K562 (cell line): ENCODE measurements at regions not wholly inside any gene's neighbourhood (a gene's known extent, or its start where the extent isn't known, plus 50 kb on each side); places are given as distances from the start of the nearest gene placed in this dataset.

Experiments used
- ATAC-seq: fragments of 200-7000 bp; cut with Tn5 transposase; 3 replicates; pipeline ENCODE4 v1.9.1; 2020; ENCODE audit warnings: moderate library complexity
- BruUV-seq: library from RNA; stranded (reverse); fragments of 400-500 nt; replicated peaks from 2 replicates; lab custom pipeline; 2021; lab: Mats Ljungman, UMichigan
- CTCF ChIA-PET: fragments of 300-600 bp; formaldehyde crosslinking; extraction: SDS; loops from one replicate; lab custom pipeline; 2021; ENCODE audit warnings: low intra/inter-chr PET ratio; lab: Yijun Ruan, JAX
- POLR2A ChIA-PET: fragments of 300-600, 350-650 bp; sonication (Branson Sonifier 250); formaldehyde crosslinking; extraction: SDS; loops from one replicate; lab custom pipeline; 2021; ENCODE audit warnings: antibody characterized with exemption, inconsistent platforms; lab: Yijun Ruan, JAX
- DNase-seq, 4 experiments: peaks; one replicate each; pipeline versions ENCODE4 v3.0.0 to v3.0.0-alpha.2; 2011 to 2018; ENCODE audit warnings: low spot score in 3 of 4, mixed read lengths in 3 of 4; ENCODE audit errors: extremely low read depth in 1 of 4
- FAIRE-seq: peaks from 2 replicates; lab custom pipeline; 2011; peaks lifted over from hg19 to GRCh38; lab: Jason Lieb, UNC
- H2AFZ ChIP-seq: 2 replicates; pipeline ENCODE4 v1.6.0; 2011; ENCODE audit warnings: low read depth, low read length, control low read depth, inconsistent platforms
- H3K27ac ChIP-seq: fragments of 200-600 bp; 3 replicates; pipeline ENCODE4 v1.8.0; 2011; ENCODE audit warnings: low read depth, mild to moderate bottlenecking, control low read depth, inconsistent platforms, low read length, moderate library complexity, mixed read lengths; ENCODE audit errors: extremely low read depth
- H3K27me3 ChIP-seq, 2 experiments: fragments of 300-600 bp in 1 of 2; 2 replicates in 1 of 2; 3 replicates in 1 of 2; pipeline versions ENCODE4 v1.6.0 to v1.8.0; 2011; ENCODE audit warnings: inconsistent platforms in 2 of 2, low read length in 2 of 2, mild to moderate bottlenecking in 1 of 2, mixed read lengths in 1 of 2, moderate library complexity in 1 of 2; ENCODE audit not compliant: control insufficient read depth in 2 of 2, insufficient read depth in 2 of 2
- H3K36me3 ChIP-seq: fragments of 300-600 bp; 3 replicates; pipeline ENCODE4 v1.8.0; 2011; ENCODE audit warnings: mild to moderate bottlenecking, low read length, inconsistent platforms; ENCODE audit not compliant: control insufficient read depth, insufficient read depth
- H3K4me1 ChIP-seq, 2 experiments: fragments of 200-600 bp in 1 of 2; replicated peaks in 1 of 2; 2 replicates in 1 of 2; 3 replicates in 1 of 2; pipeline versions ENCODE4 v1.5.1 to v1.8.0; 2011; ENCODE audit warnings: inconsistent platforms in 2 of 2, low read length in 2 of 2, mild to moderate bottlenecking in 1 of 2, mixed read lengths in 1 of 2, moderate library complexity in 1 of 2; ENCODE audit not compliant: control insufficient read depth in 2 of 2, insufficient read depth in 2 of 2
- H3K4me2 ChIP-seq: 2 replicates; pipeline ENCODE4 v1.6.1; 2011; ENCODE audit warnings: low read length, control low read depth, inconsistent platforms, mixed read lengths; ENCODE audit not compliant: insufficient read depth
- H3K4me3 ChIP-seq: fragments of 200-600 bp; sonication (generic), shearing (Covaris generic); 2 replicates; pipeline ENCODE4 v1.5.1; 2016; ENCODE audit warnings: control low read depth, inconsistent platforms
- H3K79me2 ChIP-seq: fragments of 200-600 bp; 3 replicates; pipeline ENCODE4 v1.8.0; 2011; ENCODE audit warnings: low read length, inconsistent platforms; ENCODE audit not compliant: control insufficient read depth, insufficient read depth
- H3K9ac ChIP-seq, 2 experiments: 2 replicates each; pipeline versions ENCODE4 v1.6.0 to v1.6.1; 2011; ENCODE audit warnings: low read depth in 2 of 2, low read length in 2 of 2, control low read depth in 1 of 2, inconsistent platforms in 1 of 2, mild to moderate bottlenecking in 1 of 2, mixed read lengths in 1 of 2; ENCODE audit not compliant: insufficient read depth in 1 of 2
- H3K9me1 ChIP-seq: one replicate; pipeline ENCODE4 v1.6.0; 2011; ENCODE audit warnings: inconsistent platforms, mild to moderate bottlenecking, low read length, moderate library complexity; ENCODE audit not compliant: control insufficient read depth, insufficient read depth
- H3K9me3 ChIP-seq: replicated peaks from 2 replicates; pipeline ENCODE4 v1.5.1; 2011; ENCODE audit warnings: low read depth, low read length, inconsistent platforms; ENCODE audit not compliant: control insufficient read depth, insufficient read depth
- H4K20me1 ChIP-seq: replicated peaks from 2 replicates; pipeline ENCODE4 v1.6.1; 2011; ENCODE audit warnings: low read length, inconsistent platforms, mixed read lengths; ENCODE audit not compliant: control insufficient read depth, insufficient read depth
- BCL6 ChIP-seq: fragments of 250-450 bp; sonication (Bioruptor Pico); IDR thresholded peaks from 2 replicates; pipeline ENCODE4 v1.4.0; 2020
- HDAC3 ChIP-seq: fragments of 450-650 bp; IDR thresholded peaks from 2 replicates; pipeline ENCODE4 v1.6.1; 2018; ENCODE audit warnings: borderline replicate concordance, mild to moderate bottlenecking, moderate library complexity; ENCODE audit not compliant: partially characterized antibody
- MCM3 ChIP-seq: fragments of 450-650 bp; IDR thresholded peaks from 2 replicates; pipeline ENCODE4 v1.6.1; 2016
- SMARCA4 ChIP-seq: fragments of 450-650 bp; IDR thresholded peaks from 2 replicates; pipeline ENCODE4 v1.6.1; 2016
- SP1 ChIP-seq: sonication (generic); formaldehyde crosslinking; IDR thresholded peaks from 2 replicates; pipeline ENCODE4 v1.8.1; 2022; ENCODE audit warnings: mild to moderate bottlenecking, missing genetic modification reagents
- ZFPM2 ChIP-seq: fragments of 250-450 bp; sonication (Bioruptor Pico); IDR thresholded peaks from 2 replicates; pipeline ENCODE4 v1.5.1; 2022; ENCODE audit warnings: mild to moderate bottlenecking
- ZNF644 ChIP-seq: fragments of 200-800 bp; sonication (Bioruptor generic); IDR thresholded peaks from 2 replicates; pipeline ENCODE4 v1.6.1; 2016; ENCODE audit warnings: low read depth, missing genetic modification characterization, missing compliant biosample characterization
- WGBS: fragments of 100-300 bp; shearing (Covaris generic); methylation state at CpG from one replicate; pipeline ENCODE4 v1.1.6; 2016; ENCODE audit warnings: low coverage, mixed read lengths; ENCODE audit not compliant: insufficient coverage; ENCODE audit errors: missing lambda C conversion rate; 5-methylcytosine and 5-hydroxymethylcytosine counted together
- in situ Hi-C: fragments of 300-500 bp; cut with MboI; formaldehyde crosslinking; loops from 4 replicates; pipeline ENCODE4 v1.15.0; 2018; ENCODE audit warnings: inconsistent platforms, mixed read lengths
- intact Hi-C: fragments of 100-400 bp; cut with micrococcal nuclease; formaldehyde crosslinking; loops from 2 replicates; pipeline ENCODE4 v1.14.2; 2022
- TF ChIP-seq, protein P1 (sequence below): fragments of 150-350 bp; conservative IDR thresholded peaks from 2 replicates; pipeline ENCODE4 v1.6.1; 2014; ENCODE audit warnings: low read length
- TF ChIP-seq, protein P2 (sequence below): fragments of 200-600 bp; sonication (generic); IDR thresholded peaks from one replicate; pipeline ENCODE4 v1.6.1; 2012; ENCODE audit warnings: mild to moderate bottlenecking, low read depth, low read length, inconsistent platforms

DNA sequence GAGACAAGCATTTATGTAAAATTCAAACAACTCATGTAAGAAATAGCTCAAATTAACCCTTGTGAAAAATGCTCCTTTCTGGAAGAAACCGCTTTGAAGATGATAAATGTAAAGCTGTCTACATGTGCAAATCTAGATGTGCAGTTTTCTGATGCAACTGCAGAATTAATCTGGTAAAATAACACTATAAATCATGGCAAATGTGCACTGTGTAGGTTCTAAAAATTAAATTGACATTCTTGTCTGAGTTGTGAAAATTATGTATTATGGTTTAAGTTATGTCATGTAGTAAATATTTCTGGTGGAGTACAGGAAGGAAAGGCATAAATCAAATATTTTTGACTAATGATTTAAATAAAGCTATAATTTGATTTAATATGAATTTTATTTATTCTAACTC lies 678.1 kb upstream of the SEMA6D start (continued):
- TF ChIP-seq, protein P1, sequence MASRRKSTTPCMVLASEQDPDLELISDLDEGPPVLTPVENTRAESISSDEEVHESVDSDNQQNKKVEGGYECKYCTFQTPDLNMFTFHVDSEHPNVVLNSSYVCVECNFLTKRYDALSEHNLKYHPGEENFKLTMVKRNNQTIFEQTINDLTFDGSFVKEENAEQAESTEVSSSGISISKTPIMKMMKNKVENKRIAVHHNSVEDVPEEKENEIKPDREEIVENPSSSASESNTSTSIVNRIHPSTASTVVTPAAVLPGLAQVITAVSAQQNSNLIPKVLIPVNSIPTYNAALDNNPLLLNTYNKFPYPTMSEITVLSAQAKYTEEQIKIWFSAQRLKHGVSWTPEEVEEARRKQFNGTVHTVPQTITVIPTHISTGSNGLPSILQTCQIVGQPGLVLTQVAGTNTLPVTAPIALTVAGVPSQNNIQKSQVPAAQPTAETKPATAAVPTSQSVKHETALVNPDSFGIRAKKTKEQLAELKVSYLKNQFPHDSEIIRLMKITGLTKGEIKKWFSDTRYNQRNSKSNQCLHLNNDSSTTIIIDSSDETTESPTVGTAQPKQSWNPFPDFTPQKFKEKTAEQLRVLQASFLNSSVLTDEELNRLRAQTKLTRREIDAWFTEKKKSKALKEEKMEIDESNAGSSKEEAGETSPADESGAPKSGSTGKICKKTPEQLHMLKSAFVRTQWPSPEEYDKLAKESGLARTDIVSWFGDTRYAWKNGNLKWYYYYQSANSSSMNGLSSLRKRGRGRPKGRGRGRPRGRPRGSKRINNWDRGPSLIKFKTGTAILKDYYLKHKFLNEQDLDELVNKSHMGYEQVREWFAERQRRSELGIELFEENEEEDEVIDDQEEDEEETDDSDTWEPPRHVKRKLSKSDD: no peak

DNA sequence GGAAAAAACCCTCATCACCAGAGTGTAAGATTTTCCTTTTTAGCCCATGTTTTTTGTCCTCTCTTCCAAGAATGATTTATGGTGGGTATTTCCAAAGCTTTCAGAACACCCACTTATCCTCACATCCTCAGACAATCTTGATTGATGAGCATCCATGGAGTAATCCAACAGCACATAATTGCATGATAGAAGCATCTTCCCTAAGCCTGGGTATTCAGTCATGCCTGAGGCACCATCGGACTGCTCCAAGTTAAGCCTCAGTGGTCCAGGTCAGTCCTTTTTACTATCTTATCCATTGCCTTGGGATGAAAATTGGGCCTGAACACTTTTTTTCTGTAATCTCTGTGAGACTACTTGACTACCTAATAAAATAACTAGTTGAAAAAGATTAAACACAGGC lies 676.0 kb upstream of the SEMA6D start:
- no peak for DNase-seq
- Histone ChIP-seq H2AFZ (no peak overlapping the region), H3K4me1 (no peaks in the 10 kb centered on the region), H4K20me1 (no peaks in the 10 kb centered on the region), H3K79me2 (no peaks in the 10 kb centered on the region), H3K36me3 (no peaks in the 10 kb centered on the region), H3K9me3 (no peaks in the 10 kb centered on the region), H3K4me2 (no peak overlapping the region), H3K27me3 (no peaks in the 10 kb centered on the region), H3K4me3 (no peak overlapping the region), H3K9ac (no peak overlapping the region), H3K9me1 (no peaks in the 10 kb centered on the region), H3K27ac (no peak overlapping the region)
- ChIA-PET POLR2A (no interaction called here), CTCF (no interaction called here)
- FAIRE-seq: no peak
- 0% methylated on average over 1 of the region's 1 CpG for WGBS
- in situ Hi-C loops: no loop called here
- ATAC-seq: no peak
- no TSS peak for BruUV-seq
- intact Hi-C loops: no loop called here
- TF ChIP-seq, protein P2, sequence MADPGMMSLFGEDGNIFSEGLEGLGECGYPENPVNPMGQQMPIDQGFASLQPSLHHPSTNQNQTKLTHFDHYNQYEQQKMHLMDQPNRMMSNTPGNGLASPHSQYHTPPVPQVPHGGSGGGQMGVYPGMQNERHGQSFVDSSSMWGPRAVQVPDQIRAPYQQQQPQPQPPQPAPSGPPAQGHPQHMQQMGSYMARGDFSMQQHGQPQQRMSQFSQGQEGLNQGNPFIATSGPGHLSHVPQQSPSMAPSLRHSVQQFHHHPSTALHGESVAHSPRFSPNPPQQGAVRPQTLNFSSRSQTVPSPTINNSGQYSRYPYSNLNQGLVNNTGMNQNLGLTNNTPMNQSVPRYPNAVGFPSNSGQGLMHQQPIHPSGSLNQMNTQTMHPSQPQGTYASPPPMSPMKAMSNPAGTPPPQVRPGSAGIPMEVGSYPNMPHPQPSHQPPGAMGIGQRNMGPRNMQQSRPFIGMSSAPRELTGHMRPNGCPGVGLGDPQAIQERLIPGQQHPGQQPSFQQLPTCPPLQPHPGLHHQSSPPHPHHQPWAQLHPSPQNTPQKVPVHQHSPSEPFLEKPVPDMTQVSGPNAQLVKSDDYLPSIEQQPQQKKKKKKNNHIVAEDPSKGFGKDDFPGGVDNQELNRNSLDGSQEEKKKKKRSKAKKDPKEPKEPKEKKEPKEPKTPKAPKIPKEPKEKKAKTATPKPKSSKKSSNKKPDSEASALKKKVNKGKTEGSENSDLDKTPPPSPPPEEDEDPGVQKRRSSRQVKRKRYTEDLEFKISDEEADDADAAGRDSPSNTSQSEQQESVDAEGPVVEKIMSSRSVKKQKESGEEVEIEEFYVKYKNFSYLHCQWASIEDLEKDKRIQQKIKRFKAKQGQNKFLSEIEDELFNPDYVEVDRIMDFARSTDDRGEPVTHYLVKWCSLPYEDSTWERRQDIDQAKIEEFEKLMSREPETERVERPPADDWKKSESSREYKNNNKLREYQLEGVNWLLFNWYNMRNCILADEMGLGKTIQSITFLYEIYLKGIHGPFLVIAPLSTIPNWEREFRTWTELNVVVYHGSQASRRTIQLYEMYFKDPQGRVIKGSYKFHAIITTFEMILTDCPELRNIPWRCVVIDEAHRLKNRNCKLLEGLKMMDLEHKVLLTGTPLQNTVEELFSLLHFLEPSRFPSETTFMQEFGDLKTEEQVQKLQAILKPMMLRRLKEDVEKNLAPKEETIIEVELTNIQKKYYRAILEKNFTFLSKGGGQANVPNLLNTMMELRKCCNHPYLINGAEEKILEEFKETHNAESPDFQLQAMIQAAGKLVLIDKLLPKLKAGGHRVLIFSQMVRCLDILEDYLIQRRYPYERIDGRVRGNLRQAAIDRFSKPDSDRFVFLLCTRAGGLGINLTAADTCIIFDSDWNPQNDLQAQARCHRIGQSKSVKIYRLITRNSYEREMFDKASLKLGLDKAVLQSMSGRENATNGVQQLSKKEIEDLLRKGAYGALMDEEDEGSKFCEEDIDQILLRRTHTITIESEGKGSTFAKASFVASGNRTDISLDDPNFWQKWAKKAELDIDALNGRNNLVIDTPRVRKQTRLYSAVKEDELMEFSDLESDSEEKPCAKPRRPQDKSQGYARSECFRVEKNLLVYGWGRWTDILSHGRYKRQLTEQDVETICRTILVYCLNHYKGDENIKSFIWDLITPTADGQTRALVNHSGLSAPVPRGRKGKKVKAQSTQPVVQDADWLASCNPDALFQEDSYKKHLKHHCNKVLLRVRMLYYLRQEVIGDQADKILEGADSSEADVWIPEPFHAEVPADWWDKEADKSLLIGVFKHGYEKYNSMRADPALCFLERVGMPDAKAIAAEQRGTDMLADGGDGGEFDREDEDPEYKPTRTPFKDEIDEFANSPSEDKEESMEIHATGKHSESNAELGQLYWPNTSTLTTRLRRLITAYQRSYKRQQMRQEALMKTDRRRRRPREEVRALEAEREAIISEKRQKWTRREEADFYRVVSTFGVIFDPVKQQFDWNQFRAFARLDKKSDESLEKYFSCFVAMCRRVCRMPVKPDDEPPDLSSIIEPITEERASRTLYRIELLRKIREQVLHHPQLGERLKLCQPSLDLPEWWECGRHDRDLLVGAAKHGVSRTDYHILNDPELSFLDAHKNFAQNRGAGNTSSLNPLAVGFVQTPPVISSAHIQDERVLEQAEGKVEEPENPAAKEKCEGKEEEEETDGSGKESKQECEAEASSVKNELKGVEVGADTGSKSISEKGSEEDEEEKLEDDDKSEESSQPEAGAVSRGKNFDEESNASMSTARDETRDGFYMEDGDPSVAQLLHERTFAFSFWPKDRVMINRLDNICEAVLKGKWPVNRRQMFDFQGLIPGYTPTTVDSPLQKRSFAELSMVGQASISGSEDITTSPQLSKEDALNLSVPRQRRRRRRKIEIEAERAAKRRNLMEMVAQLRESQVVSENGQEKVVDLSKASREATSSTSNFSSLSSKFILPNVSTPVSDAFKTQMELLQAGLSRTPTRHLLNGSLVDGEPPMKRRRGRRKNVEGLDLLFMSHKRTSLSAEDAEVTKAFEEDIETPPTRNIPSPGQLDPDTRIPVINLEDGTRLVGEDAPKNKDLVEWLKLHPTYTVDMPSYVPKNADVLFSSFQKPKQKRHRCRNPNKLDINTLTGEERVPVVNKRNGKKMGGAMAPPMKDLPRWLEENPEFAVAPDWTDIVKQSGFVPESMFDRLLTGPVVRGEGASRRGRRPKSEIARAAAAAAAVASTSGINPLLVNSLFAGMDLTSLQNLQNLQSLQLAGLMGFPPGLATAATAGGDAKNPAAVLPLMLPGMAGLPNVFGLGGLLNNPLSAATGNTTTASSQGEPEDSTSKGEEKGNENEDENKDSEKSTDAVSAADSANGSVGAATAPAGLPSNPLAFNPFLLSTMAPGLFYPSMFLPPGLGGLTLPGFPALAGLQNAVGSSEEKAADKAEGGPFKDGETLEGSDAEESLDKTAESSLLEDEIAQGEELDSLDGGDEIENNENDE: no peak
- no peak for TF ChIP-seq BCL6 (CRISPR knock-in tag)
- TF ChIP-seq HDAC3: no peak
- no peak for TF ChIP-seq SMARCA4
- no peak for TF ChIP-seq ZFPM2 (CRISPR knock-in tag)
- TF ChIP-seq MCM3: no peak
- TF ChIP-seq SP1 (CRISPR knock-in tag): no peak
- no peak for TF ChIP-seq ZNF644 (tag)
